HEK293T (cell line): ENCODE measurements at regions not wholly inside any gene's neighbourhood (a gene's known extent, or its start where the extent isn't known, plus 50 kb on each side); places are given as distances from the start of the nearest gene placed in this dataset.

Experiments
- ARNT ChIP-seq: fragments of 450-650 bp; IDR thresholded peaks from 2 replicates; pipeline ENCODE4 v1.6.1; 2017; ENCODE audit warnings: mild to moderate bottlenecking
- BHLHE40 ChIP-seq: fragments of 450-650 bp; IDR thresholded peaks from 2 replicates; pipeline ENCODE4 v1.6.1; 2016; ENCODE audit warnings: mild to moderate bottlenecking, moderate library complexity, borderline replicate concordance
- CTBP1 ChIP-seq: fragments of 450-650 bp; IDR thresholded peaks from 2 replicates; pipeline ENCODE4 v1.6.1; 2016; ENCODE audit warnings: borderline replicate concordance
- ELF4 ChIP-seq: fragments of 450-650 bp; IDR thresholded peaks from 2 replicates; pipeline ENCODE4 v1.6.1; 2017; ENCODE audit warnings: antibody characterized with exemption
- FOXK2 ChIP-seq: fragments of 450-650 bp; IDR thresholded peaks from 2 replicates; pipeline ENCODE4 v1.6.1; 2016; ENCODE audit warnings: mild to moderate bottlenecking
- FOXM1 ChIP-seq: fragments of 450-650 bp; IDR thresholded peaks from 2 replicates; pipeline ENCODE4 v1.6.1; 2017; ENCODE audit warnings: mild to moderate bottlenecking, borderline replicate concordance
- NFRKB ChIP-seq: fragments of 450-650 bp; IDR thresholded peaks from 2 replicates; pipeline ENCODE4 v1.6.1; 2016; ENCODE audit warnings: mild to moderate bottlenecking, moderate library complexity
- SP1 ChIP-seq: fragments of 450-650 bp; IDR thresholded peaks from 2 replicates; pipeline ENCODE4 v1.6.1; 2017
- TARDBP ChIP-seq: fragments of 450-650 bp; IDR thresholded peaks from 2 replicates; pipeline ENCODE4 v1.6.1; 2016
- TF ChIP-seq, protein P1 (sequence below): fragments of 450-650 bp; IDR thresholded peaks from 2 replicates; pipeline ENCODE4 v1.6.1; 2016

DNA sequence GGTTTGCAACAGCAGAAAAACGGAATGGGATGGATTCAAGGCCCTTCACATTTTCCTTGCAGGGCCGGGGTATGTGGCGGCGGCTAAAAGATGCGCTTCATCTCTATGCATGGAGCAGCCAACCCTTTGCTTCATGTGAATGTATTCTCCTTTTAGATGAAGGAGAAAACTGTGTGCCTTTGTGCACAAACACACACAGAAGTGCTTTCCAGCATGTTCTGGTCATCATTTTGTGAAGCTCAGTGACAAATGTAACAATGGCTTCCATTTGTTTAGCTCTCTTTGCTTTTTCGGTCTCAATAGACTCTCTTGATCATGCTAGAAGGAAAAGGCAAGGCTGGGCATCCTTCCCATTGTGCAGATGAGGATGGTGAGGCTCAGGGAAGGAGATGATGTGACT is 161.7 kb upstream of the MKI67 start:
- TF ChIP-seq FOXM1 (no peak), CTBP1 (no peak), ARNT (no peak), BHLHE40 (no peak), SP1 (no peak), FOXK2 (no peak), TARDBP (no peak), NFRKB (no peak), ELF4 (no peak)
- TF ChIP-seq, protein P1, sequence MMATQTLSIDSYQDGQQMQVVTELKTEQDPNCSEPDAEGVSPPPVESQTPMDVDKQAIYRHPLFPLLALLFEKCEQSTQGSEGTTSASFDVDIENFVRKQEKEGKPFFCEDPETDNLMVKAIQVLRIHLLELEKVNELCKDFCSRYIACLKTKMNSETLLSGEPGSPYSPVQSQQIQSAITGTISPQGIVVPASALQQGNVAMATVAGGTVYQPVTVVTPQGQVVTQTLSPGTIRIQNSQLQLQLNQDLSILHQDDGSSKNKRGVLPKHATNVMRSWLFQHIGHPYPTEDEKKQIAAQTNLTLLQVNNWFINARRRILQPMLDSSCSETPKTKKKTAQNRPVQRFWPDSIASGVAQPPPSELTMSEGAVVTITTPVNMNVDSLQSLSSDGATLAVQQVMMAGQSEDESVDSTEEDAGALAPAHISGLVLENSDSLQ: no peak
